ENCODE measurements at regions not wholly inside any gene's neighbourhood (a gene's known extent, or its start where the extent isn't known, plus 50 kb on each side); places are given as distances from the start of the nearest gene placed in this dataset.

- TF ChIP-seq CTCF (conservative IDR thresholded peaks at IDR 0.05) (no peak), EZH2 (IDR thresholded peaks at IDR 0.05; ENCODE audit: low read depth) (no peak)
Observed at GRCh38 chr10:77695186-77695585, 57.6 kb upstream of the KCNMA1 start.

Data from PC-9 (cell line).